GM23338 (cell line): ENCODE measurements at regions not wholly inside any gene's neighbourhood (a gene's known extent, or its start where the extent isn't known, plus 50 kb on each side); places are given as distances from the start of the nearest gene placed in this dataset.

Experiments used
- ATAC-seq: fragments of 200-7000 bp; cut with Tn5 transposase; 3 replicates; pipeline ENCODE4 v1.9.1; 2020
- DNase-seq: peaks from one replicate; pipeline ENCODE4 v3.0.0-alpha.2; 2015; ENCODE audit warnings: low spot score
- H2AFZ ChIP-seq: fragments of 200-600 bp; sonication (generic); 2 replicates; pipeline ENCODE4 v1.8.0; 2016; ENCODE audit warnings: antibody characterized with exemption, mild to moderate bottlenecking, moderate library complexity
- H3F3A ChIP-seq: fragments of 200-600 bp; sonication (generic); replicated peaks from 2 replicates; pipeline ENCODE4 v1.8.0; 2017; ENCODE audit warnings: antibody characterized with exemption, mixed run types, low read depth
- H3K27ac ChIP-seq: fragments of 200-600 bp; sonication (generic); 2 replicates; pipeline ENCODE4 v1.6.1; 2016; ENCODE audit warnings: low read depth
- H3K27me3 ChIP-seq: fragments of 200-600 bp; sonication (generic); 2 replicates; pipeline ENCODE4 v1.8.0; 2016; ENCODE audit warnings: mild to moderate bottlenecking, mixed run types, moderate library complexity; ENCODE audit not compliant: insufficient read depth
- H3K36me3 ChIP-seq: fragments of 200-600 bp; sonication (generic); 2 replicates; pipeline ENCODE4 v1.8.0; 2016; ENCODE audit warnings: mild to moderate bottlenecking; ENCODE audit not compliant: insufficient read depth
- H3K4me1 ChIP-seq: fragments of 200-600 bp; sonication (generic); 2 replicates; pipeline ENCODE4 v1.8.0; 2016; ENCODE audit warnings: mild to moderate bottlenecking, moderate library complexity; ENCODE audit not compliant: insufficient read depth
- H3K4me2 ChIP-seq: fragments of 200-600 bp; sonication (generic); 2 replicates; pipeline ENCODE4 v1.7.1; 2017; ENCODE audit warnings: mixed run types
- H3K4me3 ChIP-seq: fragments of 200-600 bp; sonication (generic); 2 replicates; pipeline ENCODE4 v1.6.1; 2016; ENCODE audit warnings: mixed run types
- H3K79me2 ChIP-seq: fragments of 200-600 bp; sonication (generic); replicated peaks from 2 replicates; pipeline ENCODE4 v1.8.0; 2017; ENCODE audit warnings: mild to moderate bottlenecking; ENCODE audit not compliant: insufficient read depth
- H3K9me2 ChIP-seq: fragments of 200-600 bp; sonication (generic); 2 replicates; pipeline ENCODE4 v1.8.0; 2017; ENCODE audit not compliant: insufficient read depth
- H4K20me1 ChIP-seq: fragments of 200-600 bp; sonication (generic); replicated peaks from 2 replicates; pipeline ENCODE4 v1.8.0; 2017; ENCODE audit warnings: mild to moderate bottlenecking; ENCODE audit not compliant: insufficient read depth
- H3K27ac Mint-ChIP-seq: 2 replicates; pipeline ENCODE4 v1.8.0; 2020; ENCODE audit warnings: inconsistent platforms, mild to moderate bottlenecking, moderate library complexity, mixed read lengths
- H3K27me3 Mint-ChIP-seq: 3 replicates; pipeline ENCODE4 v1.8.0; 2022; ENCODE audit warnings: low read depth, mild to moderate bottlenecking, moderate library complexity, mixed read lengths, inconsistent platforms; ENCODE audit not compliant: insufficient read depth, poor library complexity
- H3K36me3 Mint-ChIP-seq: 3 replicates; pipeline ENCODE4 v1.8.0; 2021; ENCODE audit warnings: low read depth, mild to moderate bottlenecking, inconsistent platforms, moderate library complexity, mixed read lengths
- H3K4me1 Mint-ChIP-seq: 3 replicates; pipeline ENCODE4 v1.8.0; 2020; ENCODE audit warnings: mild to moderate bottlenecking, inconsistent platforms, mixed read lengths
- H3K4me3 Mint-ChIP-seq: 3 replicates; pipeline ENCODE4 v1.8.0; 2021; ENCODE audit warnings: moderate library complexity, mild to moderate bottlenecking, inconsistent platforms, mixed read lengths
- H3K9me3 Mint-ChIP-seq: 3 replicates; pipeline ENCODE4 v1.8.0; 2020; ENCODE audit warnings: moderate library complexity, mild to moderate bottlenecking, inconsistent platforms, mixed read lengths
- CREB1 ChIP-seq: fragments of 250-450 bp; sonication (Bioruptor Pico); IDR thresholded peaks from 2 replicates; pipeline ENCODE4 v1.5.0; 2020; ENCODE audit warnings: low read depth, mild to moderate bottlenecking, moderate library complexity
- EZH2 ChIP-seq: fragments of 200-600 bp; sonication (generic); IDR thresholded peaks from one replicate; pipeline ENCODE4 v1.8.0; 2017; ENCODE audit warnings: antibody characterized with exemption, mild to moderate bottlenecking, low read depth; ENCODE audit not compliant: unreplicated experiment
- JUNB ChIP-seq: IDR thresholded peaks from one replicate; pipeline ENCODE4 v1.6.1; 2016; ENCODE audit warnings: antibody characterized with exemption; ENCODE audit not compliant: unreplicated experiment
- NANOG ChIP-seq: IDR thresholded peaks from 2 replicates; pipeline ENCODE4 v1.6.1; 2016; ENCODE audit warnings: antibody characterized with exemption, borderline replicate concordance
- POLR2AphosphoS5 ChIP-seq: IDR thresholded peaks from 2 replicates; pipeline ENCODE4 v1.6.1; 2016; ENCODE audit warnings: antibody characterized with exemption, low read depth
- STAT1 ChIP-seq: IDR thresholded peaks from one replicate; pipeline ENCODE4 v1.6.1; 2016; ENCODE audit warnings: antibody characterized with exemption; ENCODE audit not compliant: unreplicated experiment
- ZNF114 ChIP-seq: fragments of 250-450 bp; sonication (Bioruptor Pico); IDR thresholded peaks from 2 replicates; pipeline ENCODE4 v1.5.0; 2020; ENCODE audit warnings: mild to moderate bottlenecking, moderate library complexity
- TF ChIP-seq, protein P1 (sequence below): fragments of 250-450 bp; sonication (Bioruptor Pico); IDR thresholded peaks from 2 replicates; pipeline ENCODE4 v1.5.0; 2020; ENCODE audit warnings: mild to moderate bottlenecking, moderate library complexity
- TF ChIP-seq, protein P2 (sequence below), 2 experiments: fragments of 200-600 bp in 1 of 2; sonication (generic) in 1 of 2; conservative IDR thresholded peaks; 2 replicates each; pipeline versions ENCODE4 v1.5.1 to v1.6.1; 2016 to 2017; ENCODE audit warnings: antibody characterized with exemption in 2 of 2, low read depth in 2 of 2, mild to moderate bottlenecking in 2 of 2, moderate library complexity in 1 of 2

DNA sequence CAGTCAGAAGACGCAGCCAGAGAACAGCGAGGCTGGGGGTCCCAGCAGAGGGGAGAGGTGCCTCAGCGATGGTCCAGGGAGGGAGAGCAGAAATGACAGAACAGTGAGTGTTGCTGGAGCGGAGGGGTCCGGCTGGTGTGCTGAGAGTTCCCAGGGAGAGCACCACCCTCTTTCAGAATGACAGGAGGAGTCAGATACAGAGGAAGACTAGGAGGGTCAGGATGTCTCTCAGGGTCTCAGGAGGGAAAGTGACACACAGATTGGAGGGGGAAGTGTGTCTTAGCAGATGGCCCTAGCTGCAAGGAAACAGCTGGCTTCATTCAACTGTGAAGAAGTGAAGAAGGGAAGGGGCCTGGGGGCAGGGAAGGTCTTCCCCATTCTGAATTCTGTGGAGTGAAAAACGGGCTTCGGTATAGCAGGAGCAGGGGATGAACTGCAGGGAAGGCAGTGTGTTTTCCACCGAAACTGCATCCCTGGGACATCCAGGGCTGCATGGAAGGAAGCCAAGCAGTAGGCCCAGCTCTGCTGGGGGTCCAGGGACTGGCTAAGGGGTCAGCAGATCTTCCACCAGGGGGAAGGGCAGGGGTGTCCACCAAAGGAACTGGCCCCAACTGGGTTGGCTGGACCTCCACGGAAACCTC, 90.0 kb upstream of the OTOS start (continued):
- TF ChIP-seq, protein P1, sequence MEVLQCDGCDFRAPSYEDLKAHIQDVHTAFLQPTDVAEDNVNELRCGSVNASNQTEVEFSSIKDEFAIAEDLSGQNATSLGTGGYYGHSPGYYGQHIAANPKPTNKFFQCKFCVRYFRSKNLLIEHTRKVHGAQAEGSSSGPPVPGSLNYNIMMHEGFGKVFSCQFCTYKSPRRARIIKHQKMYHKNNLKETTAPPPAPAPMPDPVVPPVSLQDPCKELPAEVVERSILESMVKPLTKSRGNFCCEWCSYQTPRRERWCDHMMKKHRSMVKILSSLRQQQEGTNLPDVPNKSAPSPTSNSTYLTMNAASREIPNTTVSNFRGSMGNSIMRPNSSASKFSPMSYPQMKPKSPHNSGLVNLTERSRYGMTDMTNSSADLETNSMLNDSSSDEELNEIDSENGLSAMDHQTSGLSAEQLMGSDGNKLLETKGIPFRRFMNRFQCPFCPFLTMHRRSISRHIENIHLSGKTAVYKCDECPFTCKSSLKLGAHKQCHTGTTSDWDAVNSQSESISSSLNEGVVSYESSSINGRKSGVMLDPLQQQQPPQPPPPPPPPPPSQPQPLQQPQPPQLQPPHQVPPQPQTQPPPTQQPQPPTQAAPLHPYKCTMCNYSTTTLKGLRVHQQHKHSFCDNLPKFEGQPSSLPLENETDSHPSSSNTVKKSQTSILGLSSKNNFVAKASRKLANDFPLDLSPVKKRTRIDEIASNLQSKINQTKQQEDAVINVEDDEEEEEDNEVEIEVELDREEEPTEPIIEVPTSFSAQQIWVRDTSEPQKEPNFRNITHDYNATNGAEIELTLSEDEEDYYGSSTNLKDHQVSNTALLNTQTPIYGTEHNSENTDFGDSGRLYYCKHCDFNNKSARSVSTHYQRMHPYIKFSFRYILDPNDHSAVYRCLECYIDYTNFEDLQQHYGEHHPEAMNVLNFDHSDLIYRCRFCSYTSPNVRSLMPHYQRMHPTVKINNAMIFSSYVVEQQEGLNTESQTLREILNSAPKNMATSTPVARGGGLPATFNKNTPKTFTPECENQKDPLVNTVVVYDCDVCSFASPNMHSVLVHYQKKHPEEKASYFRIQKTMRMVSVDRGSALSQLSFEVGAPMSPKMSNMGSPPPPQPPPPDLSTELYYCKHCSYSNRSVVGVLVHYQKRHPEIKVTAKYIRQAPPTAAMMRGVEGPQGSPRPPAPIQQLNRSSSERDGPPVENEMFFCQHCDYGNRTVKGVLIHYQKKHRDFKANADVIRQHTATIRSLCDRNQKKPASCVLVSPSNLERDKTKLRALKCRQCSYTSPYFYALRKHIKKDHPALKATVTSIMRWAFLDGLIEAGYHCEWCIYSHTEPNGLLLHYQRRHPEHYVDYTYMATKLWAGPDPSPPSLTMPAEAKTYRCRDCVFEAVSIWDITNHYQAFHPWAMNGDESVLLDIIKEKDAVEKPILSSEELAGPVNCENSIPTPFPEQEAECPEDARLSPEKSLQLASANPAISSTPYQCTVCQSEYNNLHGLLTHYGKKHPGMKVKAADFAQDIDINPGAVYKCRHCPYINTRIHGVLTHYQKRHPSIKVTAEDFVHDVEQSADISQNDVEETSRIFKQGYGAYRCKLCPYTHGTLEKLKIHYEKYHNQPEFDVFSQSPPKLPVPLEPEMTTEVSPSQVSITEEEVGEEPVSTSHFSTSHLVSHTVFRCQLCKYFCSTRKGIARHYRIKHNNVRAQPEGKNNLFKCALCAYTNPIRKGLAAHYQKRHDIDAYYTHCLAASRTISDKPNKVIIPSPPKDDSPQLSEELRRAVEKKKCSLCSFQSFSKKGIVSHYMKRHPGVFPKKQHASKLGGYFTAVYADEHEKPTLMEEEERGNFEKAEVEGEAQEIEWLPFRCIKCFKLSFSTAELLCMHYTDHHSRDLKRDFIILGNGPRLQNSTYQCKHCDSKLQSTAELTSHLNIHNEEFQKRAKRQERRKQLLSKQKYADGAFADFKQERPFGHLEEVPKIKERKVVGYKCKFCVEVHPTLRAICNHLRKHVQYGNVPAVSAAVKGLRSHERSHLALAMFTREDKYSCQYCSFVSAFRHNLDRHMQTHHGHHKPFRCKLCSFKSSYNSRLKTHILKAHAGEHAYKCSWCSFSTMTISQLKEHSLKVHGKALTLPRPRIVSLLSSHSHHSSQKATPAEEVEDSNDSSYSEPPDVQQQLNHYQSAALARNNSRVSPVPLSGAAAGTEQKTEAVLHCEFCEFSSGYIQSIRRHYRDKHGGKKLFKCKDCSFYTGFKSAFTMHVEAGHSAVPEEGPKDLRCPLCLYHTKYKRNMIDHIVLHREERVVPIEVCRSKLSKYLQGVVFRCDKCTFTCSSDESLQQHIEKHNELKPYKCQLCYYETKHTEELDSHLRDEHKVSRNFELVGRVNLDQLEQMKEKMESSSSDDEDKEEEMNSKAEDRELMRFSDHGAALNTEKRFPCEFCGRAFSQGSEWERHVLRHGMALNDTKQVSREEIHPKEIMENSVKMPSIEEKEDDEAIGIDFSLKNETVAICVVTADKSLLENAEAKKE (CRISPR knock-in tag), result no peak
- TF ChIP-seq STAT1, result no peak
- TF ChIP-seq EZH2, result no peak
- no peak for TF ChIP-seq JUNB
- TF ChIP-seq CREB1 (CRISPR knock-in tag), result no peak

DNA sequence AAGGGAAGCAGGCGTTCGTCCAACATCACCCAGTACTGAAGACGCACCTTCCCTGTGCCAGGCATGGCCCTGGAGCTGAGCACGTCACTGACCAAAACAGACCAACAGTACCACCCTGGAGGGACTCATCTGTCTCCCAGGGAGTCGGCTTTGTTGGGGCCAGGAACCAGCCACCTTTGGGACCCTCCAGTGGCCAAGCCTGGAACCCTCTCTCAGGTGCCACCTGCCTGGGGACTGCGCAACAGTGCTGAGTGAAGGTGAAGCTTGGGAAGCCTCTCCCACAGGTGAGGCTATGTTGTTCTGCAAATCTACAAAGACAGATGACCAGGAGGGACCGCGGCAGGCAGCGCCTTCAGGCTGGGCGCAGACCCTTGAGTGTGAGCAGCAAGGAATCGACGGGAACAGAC, 91.4 kb upstream of the OTOS start:
- Histone ChIP-seq H3K9me2 (no peaks in the 10 kb centered on the region), H3K4me2 (no peak overlapping the region), H3F3A (no peaks in the 10 kb centered on the region), H3K4me3 (no peak overlapping the region), H3K36me3 (no peaks in the 10 kb centered on the region), H2AFZ (no peak overlapping the region), H4K20me1 (no peaks in the 10 kb centered on the region), H3K4me1 (no peaks in the 10 kb centered on the region), H3K27ac (no peak overlapping the region), H3K27me3 (no peaks in the 10 kb centered on the region), H3K79me2 (no peaks in the 10 kb centered on the region)
- Mint-ChIP-seq H3K36me3 (peaks cover 9% of the 10 kb centered on the region), H3K27me3 (peaks cover 13% of the 10 kb centered on the region), H3K4me3 (no peak overlapping the region), H3K4me1 (no peaks in the 10 kb centered on the region), H3K9me3 (peaks cover 29% of the 10 kb centered on the region), H3K27ac (no peak overlapping the region)
- ATAC-seq (no peak), DNase-seq (no peak)
- TF ChIP-seq ZNF114 (CRISPR knock-in tag) (no peak), JUNB (no peak), STAT1 (no peak), CREB1 (CRISPR knock-in tag) (no peak), NANOG (no peak), POLR2AphosphoS5 (no peak)
- TF ChIP-seq, protein P2, sequence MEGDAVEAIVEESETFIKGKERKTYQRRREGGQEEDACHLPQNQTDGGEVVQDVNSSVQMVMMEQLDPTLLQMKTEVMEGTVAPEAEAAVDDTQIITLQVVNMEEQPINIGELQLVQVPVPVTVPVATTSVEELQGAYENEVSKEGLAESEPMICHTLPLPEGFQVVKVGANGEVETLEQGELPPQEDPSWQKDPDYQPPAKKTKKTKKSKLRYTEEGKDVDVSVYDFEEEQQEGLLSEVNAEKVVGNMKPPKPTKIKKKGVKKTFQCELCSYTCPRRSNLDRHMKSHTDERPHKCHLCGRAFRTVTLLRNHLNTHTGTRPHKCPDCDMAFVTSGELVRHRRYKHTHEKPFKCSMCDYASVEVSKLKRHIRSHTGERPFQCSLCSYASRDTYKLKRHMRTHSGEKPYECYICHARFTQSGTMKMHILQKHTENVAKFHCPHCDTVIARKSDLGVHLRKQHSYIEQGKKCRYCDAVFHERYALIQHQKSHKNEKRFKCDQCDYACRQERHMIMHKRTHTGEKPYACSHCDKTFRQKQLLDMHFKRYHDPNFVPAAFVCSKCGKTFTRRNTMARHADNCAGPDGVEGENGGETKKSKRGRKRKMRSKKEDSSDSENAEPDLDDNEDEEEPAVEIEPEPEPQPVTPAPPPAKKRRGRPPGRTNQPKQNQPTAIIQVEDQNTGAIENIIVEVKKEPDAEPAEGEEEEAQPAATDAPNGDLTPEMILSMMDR (conservative IDR thresholded peaks at IDR 0.05; ENCODE audit: low read depth in 2 of 2), result no peak
